ENCODE measurements at regions not wholly inside any gene's neighbourhood (a gene's known extent, or its start where the extent isn't known, plus 50 kb on each side); places are given as distances from the start of the nearest gene placed in this dataset.
"Not testable (repeated sequence)": the region's sequence is repeated elsewhere in the genome, so short reads cannot be mapped to it uniquely, and the experiment has no call there.

DNA sequence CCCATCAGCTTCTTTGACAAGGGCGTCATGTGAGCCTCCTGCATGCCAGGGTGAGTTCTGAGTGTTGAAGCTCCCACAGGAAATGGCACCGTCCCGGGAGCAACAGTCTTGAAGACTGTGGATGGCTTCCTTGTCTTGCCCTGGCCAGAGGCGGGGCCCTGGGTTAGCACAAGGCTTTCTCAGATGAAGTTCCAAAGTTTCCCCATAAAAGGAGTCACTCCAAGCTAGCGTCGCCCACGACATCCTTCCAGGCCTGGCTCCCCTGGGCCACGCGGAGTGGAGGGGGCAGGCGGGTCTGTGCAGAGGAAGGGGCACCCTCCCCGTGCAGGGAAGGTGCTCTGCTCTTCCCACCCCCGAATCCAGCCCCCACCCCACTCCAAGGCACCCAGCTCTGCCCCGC lies 4426.1 kb upstream of the TPTE start:
- TF ChIP-seq POLR2AphosphoS5, POLR2A, EP300 (IDR thresholded peaks at IDR 0.05): not testable (repeated sequence)
- TF ChIP-seq, protein P1, sequence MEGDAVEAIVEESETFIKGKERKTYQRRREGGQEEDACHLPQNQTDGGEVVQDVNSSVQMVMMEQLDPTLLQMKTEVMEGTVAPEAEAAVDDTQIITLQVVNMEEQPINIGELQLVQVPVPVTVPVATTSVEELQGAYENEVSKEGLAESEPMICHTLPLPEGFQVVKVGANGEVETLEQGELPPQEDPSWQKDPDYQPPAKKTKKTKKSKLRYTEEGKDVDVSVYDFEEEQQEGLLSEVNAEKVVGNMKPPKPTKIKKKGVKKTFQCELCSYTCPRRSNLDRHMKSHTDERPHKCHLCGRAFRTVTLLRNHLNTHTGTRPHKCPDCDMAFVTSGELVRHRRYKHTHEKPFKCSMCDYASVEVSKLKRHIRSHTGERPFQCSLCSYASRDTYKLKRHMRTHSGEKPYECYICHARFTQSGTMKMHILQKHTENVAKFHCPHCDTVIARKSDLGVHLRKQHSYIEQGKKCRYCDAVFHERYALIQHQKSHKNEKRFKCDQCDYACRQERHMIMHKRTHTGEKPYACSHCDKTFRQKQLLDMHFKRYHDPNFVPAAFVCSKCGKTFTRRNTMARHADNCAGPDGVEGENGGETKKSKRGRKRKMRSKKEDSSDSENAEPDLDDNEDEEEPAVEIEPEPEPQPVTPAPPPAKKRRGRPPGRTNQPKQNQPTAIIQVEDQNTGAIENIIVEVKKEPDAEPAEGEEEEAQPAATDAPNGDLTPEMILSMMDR (IDR thresholded peaks at IDR 0.05): not testable (repeated sequence)
